Loucy (cell line): ENCODE measurements at regions not wholly inside any gene's neighbourhood (a gene's known extent, or its start where the extent isn't known, plus 50 kb on each side); places are given as distances from the start of the nearest gene placed in this dataset.
A peak's percentile ranks its signal among the peaks of the same experiment; 100 is the strongest.
"Not testable (repeated sequence)": the region's sequence is repeated elsewhere in the genome, so short reads cannot be mapped to it uniquely, and the experiment has no call there.

Source experiments
- H2AFZ ChIP-seq: fragments of 200-600 bp; sonication (generic); 2 replicates; pipeline ENCODE4 v1.6.0; 2016; ENCODE audit warnings: antibody characterized with exemption, mild to moderate bottlenecking, low read length, moderate library complexity
- H3F3A ChIP-seq: fragments of 200-600 bp; 2 replicates; pipeline ENCODE4 v1.6.0; 2016; ENCODE audit warnings: antibody characterized with exemption, low read depth, mild to moderate bottlenecking
- H3K27me3 ChIP-seq: fragments of 200-600 bp; sonication (generic); 2 replicates; pipeline ENCODE4 v1.6.1; 2014; ENCODE audit warnings: low read length, mild to moderate bottlenecking; ENCODE audit not compliant: insufficient read depth, poor library complexity, severe bottlenecking
- H3K36me3 ChIP-seq: fragments of 200-600 bp; sonication (generic); 2 replicates; pipeline ENCODE4 v1.6.1; 2016; ENCODE audit warnings: low read length; ENCODE audit not compliant: insufficient read depth
- H3K4me1 ChIP-seq: fragments of 200-600 bp; sonication (generic); 2 replicates; pipeline ENCODE4 v1.5.1; 2014; ENCODE audit warnings: low read length, mild to moderate bottlenecking; ENCODE audit not compliant: insufficient read depth, poor library complexity, severe bottlenecking
- H3K4me2 ChIP-seq: fragments of 200-600 bp; sonication (generic); 2 replicates; pipeline ENCODE4 v1.6.0; 2014; ENCODE audit warnings: antibody characterized with exemption, low read length, low read depth, mild to moderate bottlenecking; ENCODE audit not compliant: poor library complexity, severe bottlenecking
- H3K4me3 ChIP-seq: fragments of 200-600 bp; sonication (generic); 2 replicates; pipeline ENCODE4 v1.5.1; 2014; ENCODE audit warnings: low read length, mild to moderate bottlenecking, mixed read lengths; ENCODE audit not compliant: poor library complexity, severe bottlenecking
- H3K79me2 ChIP-seq: fragments of 200-600 bp; sonication (generic); 2 replicates; pipeline ENCODE4 v1.6.1; 2014; ENCODE audit warnings: low read length; ENCODE audit not compliant: insufficient read depth
- H3K9ac ChIP-seq: fragments of 200-600 bp; sonication (generic); 2 replicates; pipeline ENCODE4 v1.6.0; 2014; ENCODE audit warnings: mild to moderate bottlenecking, low read depth, low read length, moderate library complexity; ENCODE audit not compliant: poor library complexity, severe bottlenecking
- H3K9me2 ChIP-seq: fragments of 200-600 bp; sonication (generic); replicated peaks from 2 replicates; pipeline ENCODE4 v1.6.1; 2016; ENCODE audit warnings: low read depth, low read length, mixed read lengths
- H3K9me3 ChIP-seq: fragments of 200-600 bp; sonication (generic); 2 replicates; pipeline ENCODE4 v1.6.1; 2014; ENCODE audit warnings: mild to moderate bottlenecking, antibody characterized with exemption, low read length, low read depth; ENCODE audit not compliant: insufficient read depth
- H4K20me1 ChIP-seq: fragments of 200-600 bp; sonication (generic); 2 replicates; pipeline ENCODE4 v1.6.0; 2014; ENCODE audit warnings: antibody characterized with exemption, low read length, mild to moderate bottlenecking; ENCODE audit not compliant: insufficient read depth, poor library complexity, severe bottlenecking
- EZH2phosphoT487 ChIP-seq: fragments of 200-600 bp; IDR thresholded peaks from 2 replicates; pipeline ENCODE4 v1.6.1; 2018; ENCODE audit warnings: antibody characterized with exemption, mild to moderate bottlenecking, moderate library complexity, borderline replicate concordance
- TF ChIP-seq, protein P1 (sequence below): fragments of 200-600 bp; sonication (generic); conservative IDR thresholded peaks from 2 replicates; pipeline ENCODE4 v1.5.1; 2014; ENCODE audit warnings: mild to moderate bottlenecking, antibody characterized with exemption, low read length

- Histone ChIP-seq H3F3A (no peaks in the 10 kb centered on the region), H3K9ac (no peak overlapping the region), H4K20me1 (no peaks in the 10 kb centered on the region), H3K27me3 (no peaks in the 10 kb centered on the region), H3K4me2 (no peak overlapping the region), H3K4me3 (no peak overlapping the region), H3K79me2 (no peaks in the 10 kb centered on the region), H3K9me3 (no peaks in the 10 kb centered on the region), H3K9me2 (no peaks in the 10 kb centered on the region), H2AFZ (no peak overlapping the region), H3K4me1 (peaks cover 13% of the 10 kb centered on the region), H3K36me3 (no peaks in the 10 kb centered on the region)
- TF ChIP-seq, protein P1, sequence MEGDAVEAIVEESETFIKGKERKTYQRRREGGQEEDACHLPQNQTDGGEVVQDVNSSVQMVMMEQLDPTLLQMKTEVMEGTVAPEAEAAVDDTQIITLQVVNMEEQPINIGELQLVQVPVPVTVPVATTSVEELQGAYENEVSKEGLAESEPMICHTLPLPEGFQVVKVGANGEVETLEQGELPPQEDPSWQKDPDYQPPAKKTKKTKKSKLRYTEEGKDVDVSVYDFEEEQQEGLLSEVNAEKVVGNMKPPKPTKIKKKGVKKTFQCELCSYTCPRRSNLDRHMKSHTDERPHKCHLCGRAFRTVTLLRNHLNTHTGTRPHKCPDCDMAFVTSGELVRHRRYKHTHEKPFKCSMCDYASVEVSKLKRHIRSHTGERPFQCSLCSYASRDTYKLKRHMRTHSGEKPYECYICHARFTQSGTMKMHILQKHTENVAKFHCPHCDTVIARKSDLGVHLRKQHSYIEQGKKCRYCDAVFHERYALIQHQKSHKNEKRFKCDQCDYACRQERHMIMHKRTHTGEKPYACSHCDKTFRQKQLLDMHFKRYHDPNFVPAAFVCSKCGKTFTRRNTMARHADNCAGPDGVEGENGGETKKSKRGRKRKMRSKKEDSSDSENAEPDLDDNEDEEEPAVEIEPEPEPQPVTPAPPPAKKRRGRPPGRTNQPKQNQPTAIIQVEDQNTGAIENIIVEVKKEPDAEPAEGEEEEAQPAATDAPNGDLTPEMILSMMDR: no peak
- no peak for TF ChIP-seq EZH2phosphoT487
Measured at GRCh38 chrX:45804276-45804675, 603.6 kb upstream of the DIPK2B start.

- no peaks in the 10 kb centered on the region for H4K20me1 ChIP-seq
- no peaks in the 10 kb centered on the region for H3F3A ChIP-seq
- no peak overlapping the region for H3K4me3 ChIP-seq
- no peak overlapping the region for H3K9ac ChIP-seq
- no peaks in the 10 kb centered on the region for H3K36me3 ChIP-seq
- no peaks in the 10 kb centered on the region for H3K27me3 ChIP-seq
- peaks cover 16% of the 10 kb centered on the region for H3K4me1 ChIP-seq
- no peaks in the 10 kb centered on the region for H3K79me2 ChIP-seq
- H3K9me3 ChIP-seq: no peaks in the 10 kb centered on the region
- TF ChIP-seq, protein P1: no peak
- no peak overlapping the region for H2AFZ ChIP-seq
- H3K9me2 ChIP-seq: no peaks in the 10 kb centered on the region
- H3K4me2 ChIP-seq: no peak overlapping the region
Measured at GRCh38 chrX:45803383-45803921, 602.8 kb upstream of the DIPK2B start.

GRCh38 chrX:45801554-45801953 lies 600.9 kb upstream of the DIPK2B start:
- H4K20me1 ChIP-seq: no peaks in the 10 kb centered on the region
- H3K27me3 ChIP-seq: no peaks in the 10 kb centered on the region
- no peak overlapping the region for H2AFZ ChIP-seq
- no peaks in the 10 kb centered on the region for H3F3A ChIP-seq
- H3K9me3 ChIP-seq: no peaks in the 10 kb centered on the region
- TF ChIP-seq EZH2phosphoT487: no peak
- TF ChIP-seq, protein P1: peak; percentile 48
- H3K9ac ChIP-seq: no peak overlapping the region
- H3K4me1 ChIP-seq: peaks cover 12% of the 10 kb centered on the region
- H3K79me2 ChIP-seq: no peaks in the 10 kb centered on the region
- no peak overlapping the region for H3K4me2 ChIP-seq
- H3K9me2 ChIP-seq: no peaks in the 10 kb centered on the region
- H3K36me3 ChIP-seq: no peaks in the 10 kb centered on the region
- no peak overlapping the region for H3K4me3 ChIP-seq

DNA sequence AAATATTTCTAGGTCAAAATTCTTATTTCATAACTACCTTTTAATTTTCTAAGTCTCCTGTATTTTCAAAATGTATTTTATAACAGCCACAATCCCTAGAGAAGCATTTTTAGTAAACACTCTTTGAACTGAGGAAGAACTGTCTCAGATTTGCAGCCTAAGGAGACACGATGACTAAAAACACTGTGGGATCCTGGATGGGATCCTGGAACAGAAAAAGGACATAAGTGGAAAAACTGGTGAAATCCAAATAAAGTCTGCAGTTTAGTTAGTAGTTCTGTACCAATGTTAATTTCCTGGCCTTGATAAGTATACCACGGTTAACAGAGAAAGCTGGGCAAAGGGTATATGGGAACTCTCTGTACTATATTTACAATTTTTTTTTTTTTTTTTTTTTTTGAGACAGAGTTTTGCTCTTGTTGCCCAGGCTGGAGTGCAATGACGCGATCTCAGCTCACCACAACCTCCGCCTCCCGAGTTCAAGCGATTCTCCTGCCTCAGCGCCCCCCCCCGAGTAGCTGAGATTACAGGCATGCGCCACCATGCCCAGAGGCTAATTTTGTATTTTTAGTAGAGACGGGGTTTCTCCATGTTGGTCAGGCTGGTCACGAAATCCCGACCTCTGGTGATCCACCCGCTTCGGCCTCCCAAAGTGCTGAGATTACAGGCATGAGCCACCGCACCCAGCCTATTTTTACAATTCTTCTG lies 600.2 kb upstream of the DIPK2B start:
- H4K20me1 ChIP-seq, H3K9me3 ChIP-seq, H3K4me3 ChIP-seq, H3K79me2 ChIP-seq, H3K4me2 ChIP-seq, H3K36me3 ChIP-seq, H3F3A ChIP-seq, H3K27me3 ChIP-seq, H3K9me2 ChIP-seq, H3K9ac ChIP-seq, H2AFZ ChIP-seq: not testable (repeated sequence)
- H3K4me1 ChIP-seq: peaks cover 11% of the 10 kb centered on the region
